Gastrocnemius medialis (tissue), 4 donors: ENCODE measurements at regions not wholly inside any gene's neighbourhood (a gene's known extent, or its start where the extent isn't known, plus 50 kb on each side); places are given as distances from the start of the nearest gene placed in this dataset.

ENCODE experiments used
- ATAC-seq, 2 donors: fragments of 150-250 bp; one replicate each; pipeline ENCODE4 v1.9.1; 2016
- DNase-seq, 2 donors: peaks; one replicate each; pipeline ENCODE4 v3.0.0-alpha.2; 2019
- H3K27ac ChIP-seq, 4 donors: fragments of 200-600 bp; sonication (generic); 1 replicate in 1 of 4; 2 replicates in 3 of 4; pipeline ENCODE4 v1.5.1; 2016 to 2018; ENCODE audit warnings: mild to moderate bottlenecking in 2 of 4, moderate library complexity in 1 of 4
- H3K27me3 ChIP-seq, 3 donors: fragments of 200-600 bp; sonication (generic) in 2 of 3; 1 replicate in 1 of 3; 2 replicates in 2 of 3; pipeline versions ENCODE4 v1.5.1 to v1.6.0; 2016 to 2019; ENCODE audit warnings: mild to moderate bottlenecking in 1 of 3, moderate library complexity in 1 of 3
- H3K36me3 ChIP-seq, 2 donors: fragments of 200-600 bp; sonication (generic) in 1 of 2; one replicate each; pipeline ENCODE4 v1.5.1; 2017 to 2018
- H3K4me1 ChIP-seq, 2 donors: fragments of 200-600 bp; sonication (generic) in 1 of 2; one replicate each; pipeline ENCODE4 v1.5.1; 2016 to 2017; ENCODE audit warnings: mild to moderate bottlenecking in 2 of 2
- H3K4me3 ChIP-seq, 4 donors: fragments of 200-600 bp; sonication (generic) in 3 of 4; 1 replicate in 1 of 4; 2 replicates in 3 of 4; pipeline ENCODE4 v1.5.1; 2016 to 2019; ENCODE audit warnings: mild to moderate bottlenecking in 2 of 4
- H3K9me3 ChIP-seq, 3 donors: fragments of 200-600 bp; sonication (generic) in 2 of 3; 1 replicate in 1 of 3; 2 replicates in 2 of 3; pipeline ENCODE4 v1.5.1; 2016 to 2019
- CTCF ChIP-seq, 5 experiments: fragments of 450-650 bp in 3 of 5; fragments of 200-600 bp in 2 of 5; sonication (generic) in 2 of 5; IDR thresholded peaks in 4 of 5; conservative IDR thresholded peaks in 1 of 5; 1 replicate in 4 of 5; 2 replicates in 1 of 5; pipeline ENCODE4 v1.5.1; 2016 to 2019; ENCODE audit warnings: antibody characterized with exemption in 5 of 5, mild to moderate bottlenecking in 3 of 5, moderate library complexity in 3 of 5
- POLR2A ChIP-seq, 2 donors: fragments of 450-650 bp; IDR thresholded peaks; one replicate each; pipeline ENCODE4 v1.6.1; 2017; ENCODE audit warnings: antibody characterized with exemption in 2 of 2, mild to moderate bottlenecking in 2 of 2, moderate library complexity in 2 of 2
- in situ Hi-C, 4 donors: fragments of 200-750 bp; cut with MboI; loops; one replicate each; pipeline versions ENCODE4 v1.15.0 to v1.8.0; 2017; ENCODE audit warnings: low sequenced_read_pairs in 4 of 4
- intact Hi-C: fragments of 100-400 bp; cut with DNase I; formaldehyde crosslinking; loops from one replicate; pipeline ENCODE4 v1.15.1; 2023; ENCODE audit warnings: low total_unique reads

- TF ChIP-seq POLR2A (IDR thresholded peaks at IDR 0.05) (no peak), CTCF (IDR thresholded peaks at IDR 0.05 in 4 of 5, conservative IDR thresholded peaks at IDR 0.05 in 1 of 5) (no peak)
- in situ Hi-C loops (no loop called here), intact Hi-C loops (no loop called here)
Measured at GRCh38 chr5:6083311-6083978, 294.9 kb downstream of the MED10 start.

GRCh38 chr5:6082685-6083084, 295.7 kb downstream of the MED10 start:
- no peak overlapping the region for H3K4me3 ChIP-seq
- ATAC-seq: no peak
- no peak for DNase-seq
- intact Hi-C loops: no loop called here
- TF ChIP-seq CTCF (IDR thresholded peaks at IDR 0.05 in 4 of 5, conservative IDR thresholded peaks at IDR 0.05 in 1 of 5) (no peak), POLR2A (IDR thresholded peaks at IDR 0.05) (no peak)
- no peaks in the 10 kb centered on the region for H3K9me3 ChIP-seq
- no peaks in the 10 kb centered on the region for H3K36me3 ChIP-seq
- H3K4me1 ChIP-seq: no peaks in the 10 kb centered on the region
- in situ Hi-C loops: no loop called here
- no peak overlapping the region for H3K27ac ChIP-seq
- no peaks in the 10 kb centered on the region for H3K27me3 ChIP-seq

More at GRCh38 chr5:6083311-6083978, 294.9 kb downstream of the MED10 start:
- H3K4me1 ChIP-seq: no peaks in the 10 kb centered on the region
- ATAC-seq: no peak
- DNase-seq: no peak
- no peaks in the 10 kb centered on the region for H3K36me3 ChIP-seq
- H3K9me3 ChIP-seq: no peaks in the 10 kb centered on the region
- H3K4me3 ChIP-seq: no peak overlapping the region
- no peak overlapping the region for H3K27ac ChIP-seq
- H3K27me3 ChIP-seq: no peaks in the 10 kb centered on the region

GRCh38 chr5:6081727-6082210, 296.6 kb downstream of the MED10 start:
- intact Hi-C loops: no loop called here
- no peak overlapping the region for H3K27ac ChIP-seq
- H3K4me3 ChIP-seq: no peak overlapping the region
- ATAC-seq: no peak
- in situ Hi-C loops: no loop called here
- no peaks in the 10 kb centered on the region for H3K27me3 ChIP-seq
- H3K9me3 ChIP-seq: no peaks in the 10 kb centered on the region
- H3K36me3 ChIP-seq: no peaks in the 10 kb centered on the region
- H3K4me1 ChIP-seq: no peaks in the 10 kb centered on the region
- DNase-seq: no peak
- TF ChIP-seq POLR2A (IDR thresholded peaks at IDR 0.05) (no peak), CTCF (IDR thresholded peaks at IDR 0.05 in 4 of 5, conservative IDR thresholded peaks at IDR 0.05 in 1 of 5) (no peak)

GRCh38 chr5:6080930-6081726, 297.2 kb downstream of the MED10 start:
- no peaks in the 10 kb centered on the region for H3K4me1 ChIP-seq
- ATAC-seq: no peak
- in situ Hi-C loops (no loop called here), intact Hi-C loops (no loop called here)
- no peaks in the 10 kb centered on the region for H3K9me3 ChIP-seq
- no peak overlapping the region for H3K27ac ChIP-seq
- TF ChIP-seq POLR2A (IDR thresholded peaks at IDR 0.05): no peak
- no peak for TF ChIP-seq CTCF (IDR thresholded peaks at IDR 0.05 in 4 of 5, conservative IDR thresholded peaks at IDR 0.05 in 1 of 5)
- H3K27me3 ChIP-seq: no peaks in the 10 kb centered on the region
- no peak overlapping the region for H3K4me3 ChIP-seq
- DNase-seq: no peak
- no peaks in the 10 kb centered on the region for H3K36me3 ChIP-seq
